Neural progenitor cell (in vitro differentiated cells): ENCODE measurements at regions not wholly inside any gene's neighbourhood (a gene's known extent, or its start where the extent isn't known, plus 50 kb on each side); places are given as distances from the start of the nearest gene placed in this dataset.

ENCODE experiments used
- EZH2phosphoT487 ChIP-seq: fragments of 200-600 bp; sonication (generic); IDR thresholded peaks from 2 replicates; pipeline ENCODE4 v1.6.1; 2017; ENCODE audit warnings: antibody characterized with exemption
- TF ChIP-seq, protein P1 (sequence below): fragments of 200-600 bp; sonication (generic); IDR thresholded peaks from 2 replicates; pipeline ENCODE4 v1.5.1; 2017; ENCODE audit warnings: antibody characterized with exemption, mild to moderate bottlenecking

DNA sequence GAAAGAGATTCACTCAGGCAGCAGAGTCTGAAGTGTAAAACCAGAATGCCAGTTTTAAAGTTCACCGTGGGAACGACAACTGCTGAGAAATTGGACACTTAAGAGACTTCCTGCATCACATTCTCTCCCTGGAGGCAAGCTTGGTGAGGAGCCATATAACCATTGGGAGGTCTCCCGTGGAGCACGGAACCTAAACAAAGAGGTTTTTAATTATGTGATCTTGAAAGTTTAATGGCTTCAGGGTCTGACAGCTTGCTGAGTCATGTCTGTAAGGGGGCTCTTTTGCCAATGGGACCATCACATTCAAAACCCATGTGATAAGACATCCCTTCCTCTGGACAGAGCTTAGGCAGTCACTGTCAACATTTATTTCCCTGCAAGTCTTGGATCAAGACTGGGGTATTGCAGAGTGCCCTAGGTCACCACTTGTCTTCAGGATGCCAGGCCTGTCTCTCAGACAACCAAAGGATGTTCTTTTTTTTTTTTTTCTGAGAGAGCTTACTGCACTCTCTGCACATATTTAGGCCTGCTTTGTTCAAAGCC, 674.4 kb downstream of the TYW1 start:
- TF ChIP-seq, protein P1, sequence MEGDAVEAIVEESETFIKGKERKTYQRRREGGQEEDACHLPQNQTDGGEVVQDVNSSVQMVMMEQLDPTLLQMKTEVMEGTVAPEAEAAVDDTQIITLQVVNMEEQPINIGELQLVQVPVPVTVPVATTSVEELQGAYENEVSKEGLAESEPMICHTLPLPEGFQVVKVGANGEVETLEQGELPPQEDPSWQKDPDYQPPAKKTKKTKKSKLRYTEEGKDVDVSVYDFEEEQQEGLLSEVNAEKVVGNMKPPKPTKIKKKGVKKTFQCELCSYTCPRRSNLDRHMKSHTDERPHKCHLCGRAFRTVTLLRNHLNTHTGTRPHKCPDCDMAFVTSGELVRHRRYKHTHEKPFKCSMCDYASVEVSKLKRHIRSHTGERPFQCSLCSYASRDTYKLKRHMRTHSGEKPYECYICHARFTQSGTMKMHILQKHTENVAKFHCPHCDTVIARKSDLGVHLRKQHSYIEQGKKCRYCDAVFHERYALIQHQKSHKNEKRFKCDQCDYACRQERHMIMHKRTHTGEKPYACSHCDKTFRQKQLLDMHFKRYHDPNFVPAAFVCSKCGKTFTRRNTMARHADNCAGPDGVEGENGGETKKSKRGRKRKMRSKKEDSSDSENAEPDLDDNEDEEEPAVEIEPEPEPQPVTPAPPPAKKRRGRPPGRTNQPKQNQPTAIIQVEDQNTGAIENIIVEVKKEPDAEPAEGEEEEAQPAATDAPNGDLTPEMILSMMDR, result no peak
- no peak for TF ChIP-seq EZH2phosphoT487
